ENCODE measurements at regions not wholly inside any gene's neighbourhood (a gene's known extent, or its start where the extent isn't known, plus 50 kb on each side); places are given as distances from the start of the nearest gene placed in this dataset.

DNA sequence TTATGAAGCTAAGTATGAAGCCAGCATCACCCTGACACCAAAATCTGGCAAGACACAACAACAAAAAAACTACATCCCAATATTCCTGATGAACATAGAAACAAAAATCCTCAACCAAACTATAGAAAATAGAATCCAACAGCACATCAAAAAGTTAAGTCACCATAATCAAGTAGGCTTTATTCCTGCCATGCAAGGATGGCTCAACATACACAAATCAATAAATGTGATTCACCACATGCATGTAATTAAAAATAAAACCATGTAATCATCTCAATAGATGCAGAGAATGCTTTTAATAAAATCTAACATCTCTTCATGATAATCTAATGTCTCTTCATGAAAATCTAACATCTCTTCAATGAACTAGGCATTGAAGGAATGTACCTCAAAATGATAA, 249.4 kb upstream of the GK2 start:
- H3K27me3 ChIP-seq (ENCODE audit: insufficient read depth, low read length, poor library complexity) = no peaks in the 10 kb centered on the region
- no peak overlapping the region for H3K27ac ChIP-seq (ENCODE audit: low read length)
- H3K79me2 ChIP-seq (ENCODE audit: insufficient read depth, low read length) = no peaks in the 10 kb centered on the region
- H3K4me3 ChIP-seq (ENCODE audit: low read depth in 1 of 2, low read length in 2 of 2) = no peak overlapping the region
- no peak overlapping the region for H3K9ac ChIP-seq (ENCODE audit: low read depth, low read length)
- peaks cover 7% of the 10 kb centered on the region for H3K9me3 ChIP-seq (ENCODE audit: insufficient read depth, low read length, severe bottlenecking)
- no peaks in the 10 kb centered on the region for H3K36me3 ChIP-seq (ENCODE audit: insufficient read depth, low read length)
- H4K20me1 ChIP-seq (ENCODE audit: insufficient read depth, low read length) = no peaks in the 10 kb centered on the region
- H3K4me1 ChIP-seq (ENCODE audit: insufficient read depth, low read length) = no peaks in the 10 kb centered on the region
- no peak overlapping the region for H2AFZ ChIP-seq (ENCODE audit: low read depth, low read length)
- DNase-seq = no peak
- no peak for TF ChIP-seq EZH2 (IDR thresholded peaks at IDR 0.05; ENCODE audit: borderline replicate concordance, low read depth, low read length, severe bottlenecking)
- TF ChIP-seq, protein P1, sequence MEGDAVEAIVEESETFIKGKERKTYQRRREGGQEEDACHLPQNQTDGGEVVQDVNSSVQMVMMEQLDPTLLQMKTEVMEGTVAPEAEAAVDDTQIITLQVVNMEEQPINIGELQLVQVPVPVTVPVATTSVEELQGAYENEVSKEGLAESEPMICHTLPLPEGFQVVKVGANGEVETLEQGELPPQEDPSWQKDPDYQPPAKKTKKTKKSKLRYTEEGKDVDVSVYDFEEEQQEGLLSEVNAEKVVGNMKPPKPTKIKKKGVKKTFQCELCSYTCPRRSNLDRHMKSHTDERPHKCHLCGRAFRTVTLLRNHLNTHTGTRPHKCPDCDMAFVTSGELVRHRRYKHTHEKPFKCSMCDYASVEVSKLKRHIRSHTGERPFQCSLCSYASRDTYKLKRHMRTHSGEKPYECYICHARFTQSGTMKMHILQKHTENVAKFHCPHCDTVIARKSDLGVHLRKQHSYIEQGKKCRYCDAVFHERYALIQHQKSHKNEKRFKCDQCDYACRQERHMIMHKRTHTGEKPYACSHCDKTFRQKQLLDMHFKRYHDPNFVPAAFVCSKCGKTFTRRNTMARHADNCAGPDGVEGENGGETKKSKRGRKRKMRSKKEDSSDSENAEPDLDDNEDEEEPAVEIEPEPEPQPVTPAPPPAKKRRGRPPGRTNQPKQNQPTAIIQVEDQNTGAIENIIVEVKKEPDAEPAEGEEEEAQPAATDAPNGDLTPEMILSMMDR (IDR thresholded peaks at IDR 0.05; ENCODE audit: borderline replicate concordance, extremely low read depth, low read length, poor library complexity, severe bottlenecking) = no peak
- no peak overlapping the region for H3K4me2 ChIP-seq (ENCODE audit: insufficient read depth, low read length)
- ATAC-seq (ENCODE audit: insufficient read depth, low read depth) = no peak

DNA sequence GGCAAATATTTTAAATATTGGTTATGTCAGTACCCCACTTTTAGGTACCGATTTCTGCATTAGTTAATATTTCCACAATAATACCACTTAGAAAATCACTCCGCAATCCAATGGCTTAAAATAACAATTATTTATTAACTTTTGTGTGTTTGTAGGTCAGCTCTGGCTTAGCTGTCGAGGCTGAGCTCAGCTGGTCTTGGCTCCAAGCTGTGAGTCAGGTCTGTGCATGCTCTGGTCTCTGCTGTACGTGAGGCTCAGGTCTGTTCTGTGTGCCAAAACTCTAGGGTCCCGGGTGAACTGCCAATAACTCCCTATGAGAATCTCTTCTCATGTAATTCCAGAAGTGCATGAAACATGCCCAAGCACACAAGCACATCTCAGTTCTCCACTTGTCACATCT, 245.8 kb upstream of the GK2 start:
- no peaks in the 10 kb centered on the region for H3K4me1 ChIP-seq (ENCODE audit: insufficient read depth, low read length)
- TF ChIP-seq, protein P1 (IDR thresholded peaks at IDR 0.05; ENCODE audit: borderline replicate concordance, extremely low read depth, low read length, poor library complexity, severe bottlenecking) = no peak
- H3K36me3 ChIP-seq (ENCODE audit: insufficient read depth, low read length) = no peaks in the 10 kb centered on the region
- no peaks in the 10 kb centered on the region for H4K20me1 ChIP-seq (ENCODE audit: insufficient read depth, low read length)
- H2AFZ ChIP-seq (ENCODE audit: low read depth, low read length) = no peak overlapping the region
- no peak for DNase-seq
- no peaks in the 10 kb centered on the region for H3K27me3 ChIP-seq (ENCODE audit: insufficient read depth, low read length, poor library complexity)
- no peak overlapping the region for H3K4me2 ChIP-seq (ENCODE audit: insufficient read depth, low read length)
- no peak for ATAC-seq (ENCODE audit: insufficient read depth, low read depth)
- no peaks in the 10 kb centered on the region for H3K9me3 ChIP-seq (ENCODE audit: insufficient read depth, low read length, severe bottlenecking)
- no peaks in the 10 kb centered on the region for H3K79me2 ChIP-seq (ENCODE audit: insufficient read depth, low read length)
- no peak overlapping the region for H3K9ac ChIP-seq (ENCODE audit: low read depth, low read length)
- H3K27ac ChIP-seq (ENCODE audit: low read length) = no peak overlapping the region
- H3K4me3 ChIP-seq (ENCODE audit: low read depth in 1 of 2, low read length in 2 of 2) = no peak overlapping the region

DNA sequence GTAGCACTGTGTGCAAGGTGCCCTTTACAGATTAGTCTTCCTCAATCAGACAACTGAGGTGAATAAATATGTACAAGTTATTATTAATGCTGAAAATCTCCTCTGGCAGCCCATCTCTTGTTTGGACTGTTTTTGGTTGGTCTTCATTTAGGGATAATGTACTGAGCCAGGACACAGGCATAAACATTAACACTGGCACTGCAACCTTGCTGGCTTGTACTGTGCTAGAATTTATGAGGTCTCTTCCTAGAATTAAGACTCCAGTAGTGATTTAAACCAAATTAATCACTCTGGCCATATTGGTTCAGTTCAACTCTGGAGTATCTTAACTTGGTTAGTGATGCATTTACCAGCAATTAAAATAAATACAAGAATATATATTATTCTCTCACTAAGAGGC, 244.7 kb upstream of the GK2 start:
- Histone ChIP-seq H3K4me1 (ENCODE audit: insufficient read depth, low read length) (no peaks in the 10 kb centered on the region), H3K27ac (ENCODE audit: low read length) (no peak overlapping the region), H3K36me3 (ENCODE audit: insufficient read depth, low read length) (no peaks in the 10 kb centered on the region), H3K4me2 (ENCODE audit: insufficient read depth, low read length) (no peak overlapping the region), H3K9me3 (ENCODE audit: insufficient read depth, low read length, severe bottlenecking) (no peaks in the 10 kb centered on the region), H3K27me3 (ENCODE audit: insufficient read depth, low read length, poor library complexity) (no peaks in the 10 kb centered on the region), H3K79me2 (ENCODE audit: insufficient read depth, low read length) (no peaks in the 10 kb centered on the region), H3K4me3 (ENCODE audit: low read depth in 1 of 2, low read length in 2 of 2) (no peak overlapping the region), H4K20me1 (ENCODE audit: insufficient read depth, low read length) (no peaks in the 10 kb centered on the region), H3K9ac (ENCODE audit: low read depth, low read length) (no peak overlapping the region), H2AFZ (ENCODE audit: low read depth, low read length) (no peak overlapping the region)
- ATAC-seq (ENCODE audit: insufficient read depth, low read depth) (no peak), DNase-seq (no peak)
- no peak for TF ChIP-seq EZH2 (IDR thresholded peaks at IDR 0.05; ENCODE audit: borderline replicate concordance, low read depth, low read length, severe bottlenecking)
- TF ChIP-seq, protein P1 (IDR thresholded peaks at IDR 0.05; ENCODE audit: borderline replicate concordance, extremely low read depth, low read length, poor library complexity, severe bottlenecking) = no peak

DNA sequence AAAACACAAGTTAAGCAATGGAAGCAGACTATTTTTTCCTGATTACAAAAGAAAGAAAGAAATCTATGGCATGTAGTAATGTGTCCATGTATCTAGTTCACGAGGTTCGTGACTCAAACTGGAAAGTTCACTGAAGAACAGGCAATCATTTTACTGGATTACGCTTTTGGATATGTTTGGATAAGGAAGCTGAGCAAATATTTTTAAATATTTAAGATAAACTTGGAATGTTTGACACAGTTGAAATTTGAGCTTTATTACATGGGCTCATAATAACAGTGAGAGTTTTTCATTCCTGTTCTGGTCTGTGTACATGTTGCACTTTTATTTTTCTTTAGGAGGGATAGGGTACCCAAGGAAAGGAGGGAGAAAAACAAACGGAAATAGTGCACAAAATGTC, 244.2 kb upstream of the GK2 start:
- Histone ChIP-seq H3K4me3 (ENCODE audit: low read depth in 1 of 2, low read length in 2 of 2) (no peak overlapping the region), H3K9ac (ENCODE audit: low read depth, low read length) (no peak overlapping the region), H3K9me3 (ENCODE audit: insufficient read depth, low read length, severe bottlenecking) (no peaks in the 10 kb centered on the region), H3K4me1 (ENCODE audit: insufficient read depth, low read length) (no peaks in the 10 kb centered on the region), H2AFZ (ENCODE audit: low read depth, low read length) (no peak overlapping the region), H3K27ac (ENCODE audit: low read length) (no peak overlapping the region), H3K36me3 (ENCODE audit: insufficient read depth, low read length) (no peaks in the 10 kb centered on the region), H4K20me1 (ENCODE audit: insufficient read depth, low read length) (no peaks in the 10 kb centered on the region), H3K4me2 (ENCODE audit: insufficient read depth, low read length) (no peak overlapping the region), H3K27me3 (ENCODE audit: insufficient read depth, low read length, poor library complexity) (no peaks in the 10 kb centered on the region), H3K79me2 (ENCODE audit: insufficient read depth, low read length) (no peaks in the 10 kb centered on the region)
- DNase-seq (no peak), ATAC-seq (ENCODE audit: insufficient read depth, low read depth) (no peak)
- no peak for TF ChIP-seq EZH2 (IDR thresholded peaks at IDR 0.05; ENCODE audit: borderline replicate concordance, low read depth, low read length, severe bottlenecking)
- TF ChIP-seq, protein P1 (IDR thresholded peaks at IDR 0.05; ENCODE audit: borderline replicate concordance, extremely low read depth, low read length, poor library complexity, severe bottlenecking) = no peak
